ENCODE measurements at regions not wholly inside any gene's neighbourhood (a gene's known extent, or its start where the extent isn't known, plus 50 kb on each side); places are given as distances from the start of the nearest gene placed in this dataset.

DNA sequence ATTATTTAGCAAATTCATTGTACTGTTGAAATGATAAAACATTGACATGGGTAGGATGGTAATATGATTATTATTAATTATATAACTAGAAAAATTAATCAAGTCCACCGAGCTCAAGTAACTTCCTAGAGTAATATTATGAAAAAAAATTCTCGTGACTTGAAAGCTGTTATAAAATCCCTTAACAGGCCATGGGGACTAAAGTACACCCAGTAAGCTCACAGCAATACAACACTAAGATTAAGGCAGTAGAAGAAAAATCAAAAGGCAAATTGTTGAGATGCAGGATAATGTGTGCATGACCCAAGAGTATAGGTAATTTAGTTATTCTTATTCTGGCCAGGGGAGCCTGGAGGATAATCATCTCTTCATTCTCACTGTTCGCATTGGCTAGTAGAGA, 162.6 kb upstream of the LRIG3 start:
- no peaks in the 10 kb centered on the region; the same call in 1 of the 2 replicates for H3K4me1 ChIP-seq (ENCODE audit: insufficient read depth, low read length)
- no peaks in the 10 kb centered on the region for H3K36me3 Mint-ChIP-seq (ENCODE audit: insufficient read depth in 1 of 3, low read depth in 3 of 3)
- no peak for DNase-seq
- no peak overlapping the region for H2BK15ac ChIP-seq (ENCODE audit: low read depth, low read length)
- no peak overlapping the region for H4K5ac ChIP-seq (ENCODE audit: insufficient read length, low read depth, low read length)
- no peak overlapping the region for H3K23ac ChIP-seq (ENCODE audit: insufficient read length, low read depth, low read length)
- no peak overlapping the region for H3K4ac ChIP-seq (ENCODE audit: low read depth, low read length)
- no peak overlapping the region for H2AK5ac ChIP-seq (ENCODE audit: insufficient read length, low read length)
- no CpG with 5 or more reads among the region's 3 CpGs for WGBS (ENCODE audit: extremely low coverage, insufficient read length, low lambda C conversion rate)
- H2BK5ac ChIP-seq (ENCODE audit: insufficient read length, low read length): no peak overlapping the region
- H3K56ac ChIP-seq (ENCODE audit: insufficient read length, low read depth, low read length): no peak overlapping the region
- H3K9ac ChIP-seq (ENCODE audit: extremely low read depth, insufficient read length, low read length): no peak overlapping the region
- H2BK12ac ChIP-seq (ENCODE audit: insufficient read length, low read depth, low read length): no peak overlapping the region
- H3K4me3 Mint-ChIP-seq: no peak overlapping the region
- no peak overlapping the region for H3K27ac ChIP-seq (ENCODE audit: insufficient read length, low read depth, low read length)
- H3K4me1 Mint-ChIP-seq: peaks cover 12 to 30% of the 10 kb centered on the region in 2 experiments
- no peak overlapping the region for H3K18ac ChIP-seq (ENCODE audit: insufficient read length, low read depth, low read length)
- H3K4me2 ChIP-seq (ENCODE audit: insufficient read depth, insufficient read length, low read length): no peak overlapping the region
- H3K79me2 ChIP-seq (ENCODE audit: insufficient read depth, low read length): no peaks in the 10 kb centered on the region
- H4K8ac ChIP-seq (replicated peaks; ENCODE audit: insufficient read length, low read depth, low read length): no peak overlapping the region
- H3K27ac Mint-ChIP-seq: no peak overlapping the region
- H3K9me3 ChIP-seq (ENCODE audit: control insufficient read depth, low read depth, low read length): no peaks in the 10 kb centered on the region
- no peak overlapping the region for H2AFZ ChIP-seq (ENCODE audit: low read length)
- H3K9me3 Mint-ChIP-seq: no peaks in the 10 kb centered on the region
- no peak overlapping the region for H2BK120ac ChIP-seq (ENCODE audit: low read depth, low read length, poor library complexity, severe bottlenecking)
- H3K23me2 ChIP-seq (ENCODE audit: insufficient read length, low read depth, low read length, poor library complexity, severe bottlenecking): no peaks in the 10 kb centered on the region
- H3K27me3 ChIP-seq (ENCODE audit: insufficient read depth, low read length): no peaks in the 10 kb centered on the region
- H4K91ac ChIP-seq (ENCODE audit: insufficient read length, low read depth, low read length): no peak overlapping the region
- no peak overlapping the region for H2BK20ac ChIP-seq (ENCODE audit: low read depth, low read length, poor library complexity, severe bottlenecking)
- H3K14ac ChIP-seq (ENCODE audit: insufficient read depth, low read length): no peak overlapping the region
- no peaks in the 10 kb centered on the region for H4K20me1 ChIP-seq (ENCODE audit: control insufficient read depth, insufficient read depth, insufficient read length)
- no peaks in the 10 kb centered on the region for H3K79me1 ChIP-seq (ENCODE audit: insufficient read depth, low read depth, low read length, poor library complexity, severe bottlenecking)
- TF ChIP-seq, protein P1, sequence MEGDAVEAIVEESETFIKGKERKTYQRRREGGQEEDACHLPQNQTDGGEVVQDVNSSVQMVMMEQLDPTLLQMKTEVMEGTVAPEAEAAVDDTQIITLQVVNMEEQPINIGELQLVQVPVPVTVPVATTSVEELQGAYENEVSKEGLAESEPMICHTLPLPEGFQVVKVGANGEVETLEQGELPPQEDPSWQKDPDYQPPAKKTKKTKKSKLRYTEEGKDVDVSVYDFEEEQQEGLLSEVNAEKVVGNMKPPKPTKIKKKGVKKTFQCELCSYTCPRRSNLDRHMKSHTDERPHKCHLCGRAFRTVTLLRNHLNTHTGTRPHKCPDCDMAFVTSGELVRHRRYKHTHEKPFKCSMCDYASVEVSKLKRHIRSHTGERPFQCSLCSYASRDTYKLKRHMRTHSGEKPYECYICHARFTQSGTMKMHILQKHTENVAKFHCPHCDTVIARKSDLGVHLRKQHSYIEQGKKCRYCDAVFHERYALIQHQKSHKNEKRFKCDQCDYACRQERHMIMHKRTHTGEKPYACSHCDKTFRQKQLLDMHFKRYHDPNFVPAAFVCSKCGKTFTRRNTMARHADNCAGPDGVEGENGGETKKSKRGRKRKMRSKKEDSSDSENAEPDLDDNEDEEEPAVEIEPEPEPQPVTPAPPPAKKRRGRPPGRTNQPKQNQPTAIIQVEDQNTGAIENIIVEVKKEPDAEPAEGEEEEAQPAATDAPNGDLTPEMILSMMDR (conservative IDR thresholded peaks at IDR 0.05): no peak
- H3T11ph ChIP-seq (ENCODE audit: low read length): no peak overlapping the region
- H3K27me3 Mint-ChIP-seq (ENCODE audit: low read depth): no peaks in the 10 kb centered on the region
